GM18511 (cell line): ENCODE measurements at regions not wholly inside any gene's neighbourhood (a gene's known extent, or its start where the extent isn't known, plus 50 kb on each side); places are given as distances from the start of the nearest gene placed in this dataset.
"Not testable (repeated sequence)": the region's sequence is repeated elsewhere in the genome, so short reads cannot be mapped to it uniquely, and the experiment has no call there.

ENCODE experiments used
- ATAC-seq: cut with Tn5 transposase; IDR thresholded peaks from one replicate; pipeline ENCODE4 v1.9.1; 2021; ENCODE audit warnings: mild to moderate bottlenecking, moderate library complexity; ENCODE audit not compliant: unreplicated experiment

DNA sequence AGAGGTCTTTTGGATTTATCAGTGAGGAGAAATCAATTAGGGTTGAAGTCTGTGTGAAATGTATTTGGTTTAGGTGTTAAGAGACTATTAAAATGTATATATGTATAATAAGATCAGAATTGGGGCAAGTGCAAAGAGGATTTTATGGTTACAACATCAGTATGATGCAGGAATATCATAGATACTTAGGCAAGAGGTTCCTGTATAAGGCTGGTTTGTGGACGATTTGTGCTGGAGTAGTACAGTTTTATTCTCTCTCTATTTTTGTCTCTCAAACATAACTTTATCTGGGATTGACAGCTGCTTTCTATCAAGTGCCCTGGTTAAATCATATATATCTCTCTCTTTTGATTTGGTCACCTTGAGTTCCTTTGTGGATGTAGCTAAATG lies 142.5 kb downstream of the CTH start:
- no peak for ATAC-seq

- no peak for ATAC-seq
Measured at GRCh38 chr1:70554341-70554740, 143.3 kb downstream of the CTH start.

- no peak for ATAC-seq
Measured at GRCh38 chr1:70556541-70556940, 145.5 kb downstream of the CTH start.

GRCh38 chr1:70567167-70567566 lies 156.1 kb downstream of the CTH start:
- ATAC-seq, result no peak

DNA sequence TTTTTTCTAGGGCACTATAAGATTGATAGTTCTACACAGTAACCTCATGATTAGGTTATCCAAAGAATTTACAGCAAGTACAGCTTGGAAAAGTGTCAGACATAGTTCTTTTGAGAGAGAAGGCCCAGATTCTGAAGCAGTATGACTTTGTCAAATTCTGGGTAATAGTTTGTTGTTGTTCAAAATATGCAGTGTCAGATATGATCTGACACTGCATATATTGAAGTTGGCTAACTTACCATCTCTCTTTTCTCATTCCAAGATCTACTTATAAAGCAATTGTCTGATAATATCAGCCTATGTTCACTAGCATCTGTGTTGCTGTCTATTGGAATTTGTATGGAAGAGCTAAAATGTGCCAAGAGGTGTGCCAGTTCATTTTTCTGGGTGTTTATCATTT lies 160.1 kb downstream of the CTH start:
- ATAC-seq, result no peak

DNA sequence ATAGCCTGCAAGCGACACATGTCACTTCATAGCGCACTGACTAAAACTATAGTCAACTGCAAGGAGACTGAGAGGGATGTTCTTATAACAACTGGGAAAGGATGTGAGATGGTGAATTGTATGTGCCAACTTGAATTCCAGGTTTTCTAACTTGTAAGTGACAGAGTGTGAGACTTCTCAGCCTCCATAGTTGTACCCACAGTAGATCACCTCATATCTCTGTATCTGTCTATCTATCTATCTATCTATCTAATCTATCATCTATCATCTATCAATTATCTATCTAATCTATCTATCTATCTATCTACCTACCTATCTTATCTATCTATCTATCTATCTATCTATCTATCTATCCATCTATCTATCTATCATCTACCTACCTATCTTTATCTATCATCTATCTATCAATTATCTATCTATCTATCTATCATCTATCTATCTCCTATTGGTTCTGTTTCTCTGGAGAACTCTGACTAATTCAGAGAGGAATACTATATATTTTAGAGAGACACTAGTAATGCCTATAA lies 162.3 kb downstream of the CTH start:
- no peak for ATAC-seq

GRCh38 chr1:70581661-70582060 lies 170.6 kb downstream of the CTH start:
- ATAC-seq, result no peak

DNA sequence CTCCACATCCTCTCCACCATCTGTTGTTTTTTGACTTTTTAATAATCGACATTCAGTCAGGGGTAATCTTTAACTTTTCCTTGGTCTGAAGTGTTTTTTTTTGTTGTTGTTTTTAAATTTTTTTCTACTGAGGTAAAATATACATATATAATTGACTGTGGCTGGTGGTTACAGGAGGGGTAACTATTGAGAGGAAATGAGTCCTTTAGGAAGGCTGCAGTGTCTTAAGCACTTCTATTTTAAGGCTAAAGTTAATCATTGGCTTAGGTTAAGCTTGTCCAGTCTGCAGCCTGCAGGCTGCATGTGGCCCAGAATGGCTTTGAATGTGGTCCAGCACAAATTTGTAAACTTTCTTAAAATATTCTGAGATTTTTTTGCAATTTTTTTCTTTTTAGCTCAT lies 172.5 kb downstream of the CTH start:
- ATAC-seq, result peak; percentile 98

GRCh38 chr1:70586046-70586445 lies 175.0 kb downstream of the CTH start:
- no peak for ATAC-seq

- ATAC-seq, result no peak
Measured at GRCh38 chr1:70587872-70588366, 176.9 kb downstream of the CTH start.

DNA sequence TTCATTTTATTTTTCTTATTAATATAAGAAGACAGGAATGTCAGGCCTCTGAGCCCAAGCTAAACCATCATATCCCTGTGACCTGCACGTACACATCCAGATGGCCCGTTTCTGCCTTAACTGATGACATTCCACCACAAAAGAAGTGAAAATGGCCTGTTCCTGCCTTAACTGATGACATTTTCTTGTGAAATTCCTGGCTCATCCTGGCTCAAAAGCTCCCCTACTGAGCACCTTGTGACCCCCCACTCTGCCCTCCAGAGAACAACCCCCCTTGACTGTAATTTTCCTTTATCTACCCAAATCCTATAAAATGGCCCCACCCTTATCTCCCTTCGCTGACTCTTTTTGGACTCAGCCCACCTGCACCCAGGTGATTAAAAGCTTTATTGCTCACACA lies 182.5 kb downstream of the CTH start:
- ATAC-seq, result not testable (repeated sequence)

DNA sequence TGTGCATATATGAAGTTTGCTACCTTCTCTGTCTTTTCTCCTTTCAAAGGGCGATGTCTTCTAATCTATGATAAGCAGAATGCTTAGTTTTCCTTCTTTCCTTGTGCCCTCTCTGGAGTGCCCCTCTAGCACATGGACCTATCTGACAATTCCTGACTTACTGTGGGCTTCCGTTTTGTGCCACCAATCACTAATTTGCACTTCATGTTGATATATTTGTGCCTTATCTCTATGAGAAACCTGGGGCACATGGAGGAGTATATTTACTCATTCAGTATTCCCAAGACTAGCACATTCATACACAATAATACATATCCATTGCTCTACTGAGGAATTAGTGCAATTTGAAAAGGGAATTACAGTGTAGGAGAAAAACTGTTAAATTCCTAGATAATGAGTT lies 197.7 kb downstream of the CTH start:
- ATAC-seq, result no peak

- ATAC-seq, result not testable (repeated sequence)
Measured at GRCh38 chr1:70610164-70610563, 199.1 kb downstream of the CTH start.

GRCh38 chr1:70616946-70617345 lies 205.9 kb downstream of the CTH start:
- no peak for ATAC-seq

DNA sequence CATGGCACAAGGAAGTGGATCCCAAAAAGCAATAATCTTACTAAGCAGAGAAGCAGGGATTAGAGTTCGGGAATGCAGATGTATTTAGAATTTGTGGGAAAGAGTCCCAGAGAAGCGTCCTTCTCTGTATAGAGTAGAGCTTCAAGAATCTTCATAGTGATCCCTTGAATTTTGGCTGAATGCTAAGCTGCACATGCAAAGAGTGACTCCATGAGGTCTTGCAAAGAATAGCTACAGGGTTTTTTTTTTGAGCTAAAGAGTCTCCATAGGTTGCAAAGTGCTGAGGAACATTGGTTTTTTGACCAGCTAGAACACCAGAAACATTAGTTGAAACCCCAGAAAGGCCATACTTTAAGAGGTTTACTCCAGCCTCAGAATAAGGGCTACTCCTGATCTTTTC lies 206.7 kb downstream of the CTH start:
- no peak for ATAC-seq

DNA sequence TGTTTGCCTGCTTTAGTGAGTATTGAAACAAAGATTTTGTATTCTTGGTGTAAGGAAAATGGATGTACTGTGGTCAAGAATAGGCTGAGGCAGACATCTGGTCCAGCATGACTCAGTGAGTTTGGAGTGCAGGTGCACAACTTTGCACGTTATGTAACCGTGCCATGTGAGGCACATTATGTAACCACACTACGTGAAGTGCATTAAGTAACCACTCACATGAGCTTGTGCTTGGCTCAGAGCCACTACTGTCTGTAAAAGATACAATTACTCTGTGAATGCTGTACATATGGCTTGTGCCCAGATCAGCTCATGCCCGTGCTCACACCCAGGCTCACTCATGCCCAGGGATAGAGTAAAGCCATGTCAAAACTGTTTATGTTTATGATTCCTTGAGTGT lies 216.8 kb downstream of the CTH start:
- no peak for ATAC-seq

GRCh38 chr1:70628973-70629372 lies 217.9 kb downstream of the CTH start:
- ATAC-seq, result no peak

DNA sequence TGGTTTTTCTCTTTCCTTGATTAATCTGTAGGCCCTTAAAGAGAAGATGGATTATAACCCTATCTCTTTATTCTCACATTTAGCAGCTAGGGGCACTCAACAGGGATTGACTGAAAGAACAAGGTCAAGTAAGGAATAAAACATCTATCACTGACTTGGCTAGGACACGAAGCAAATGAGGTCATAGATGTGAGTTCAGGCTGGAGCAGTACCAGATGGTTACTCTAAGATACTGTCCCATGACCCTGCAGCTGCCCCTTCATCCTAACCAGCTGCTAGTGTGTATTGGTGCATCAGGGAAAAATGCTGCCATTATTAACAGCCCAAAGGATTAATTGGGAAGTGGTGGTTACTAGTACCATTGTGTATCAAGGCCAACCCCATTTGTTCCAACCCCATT lies 221.9 kb downstream of the CTH start:
- no peak for ATAC-seq

- no peak for ATAC-seq
Measured at GRCh38 chr1:70635868-70636267, 224.8 kb downstream of the CTH start.

- no peak for ATAC-seq
Measured at GRCh38 chr1:70641868-70642267, 230.8 kb downstream of the CTH start.

DNA sequence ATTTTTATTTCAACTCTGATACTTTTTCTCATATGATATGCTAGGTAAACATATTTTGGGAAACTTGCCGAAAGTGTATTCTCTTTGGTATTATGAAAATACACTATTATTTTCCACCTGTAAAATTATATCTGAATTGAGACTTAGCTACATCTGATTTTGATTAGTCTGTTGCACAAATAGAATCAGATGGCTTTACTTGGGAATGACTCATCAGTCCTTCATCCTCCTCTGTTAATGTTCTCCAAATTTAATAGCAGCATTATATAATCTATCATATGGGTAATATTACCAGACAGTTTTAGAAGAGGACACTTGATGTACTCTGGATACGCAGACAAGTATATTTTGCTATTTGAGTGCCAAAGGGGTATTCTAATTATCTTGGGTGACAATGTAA lies 245.3 kb downstream of the CTH start:
- ATAC-seq, result no peak

GRCh38 chr1:70659891-70660290 lies 248.8 kb downstream of the CTH start:
- ATAC-seq, result no peak

- no peak for ATAC-seq
Measured at GRCh38 chr1:70666381-70667140, 255.5 kb downstream of the CTH start.
